OCI-LY1 (cell line): ENCODE measurements at regions not wholly inside any gene's neighbourhood (a gene's known extent, or its start where the extent isn't known, plus 50 kb on each side); places are given as distances from the start of the nearest gene placed in this dataset.

ENCODE experiments used
- EZH2 ChIP-seq: fragments of 200-600 bp; sonication (generic), shearing (Covaris generic); IDR thresholded peaks from 2 replicates; pipeline ENCODE4 v1.8.0; 2017; ENCODE audit warnings: borderline replicate concordance, mixed run types, mild to moderate bottlenecking, antibody characterized with exemption, low read length, moderate library complexity, mixed read lengths
- TF ChIP-seq, protein P1 (sequence below): fragments of 200-600 bp; sonication (generic), shearing (Covaris generic); IDR thresholded peaks from 2 replicates; pipeline ENCODE4 v1.5.1; 2017; ENCODE audit warnings: mild to moderate bottlenecking, antibody characterized with exemption, low read length, moderate library complexity, mixed read lengths

DNA sequence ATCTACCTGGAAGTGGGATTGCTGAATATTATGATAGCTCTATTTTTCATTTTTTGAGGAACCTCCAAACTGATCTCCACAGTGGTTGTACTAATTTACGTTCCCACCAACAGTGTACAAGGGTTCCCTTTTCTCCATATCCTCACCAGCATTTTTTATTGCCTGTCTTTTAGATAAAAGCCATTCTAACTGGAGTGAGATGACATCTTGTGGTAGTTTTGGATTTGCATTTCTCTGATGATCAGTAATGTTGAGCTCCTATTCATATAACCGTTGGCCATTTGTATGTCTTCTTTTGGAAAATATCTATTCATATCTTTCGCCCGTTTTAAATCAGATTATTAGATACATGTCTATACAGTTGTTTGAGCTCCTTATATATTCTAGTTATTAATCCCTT, 101.8 kb downstream of the RASGEF1B start:
- TF ChIP-seq, protein P1, sequence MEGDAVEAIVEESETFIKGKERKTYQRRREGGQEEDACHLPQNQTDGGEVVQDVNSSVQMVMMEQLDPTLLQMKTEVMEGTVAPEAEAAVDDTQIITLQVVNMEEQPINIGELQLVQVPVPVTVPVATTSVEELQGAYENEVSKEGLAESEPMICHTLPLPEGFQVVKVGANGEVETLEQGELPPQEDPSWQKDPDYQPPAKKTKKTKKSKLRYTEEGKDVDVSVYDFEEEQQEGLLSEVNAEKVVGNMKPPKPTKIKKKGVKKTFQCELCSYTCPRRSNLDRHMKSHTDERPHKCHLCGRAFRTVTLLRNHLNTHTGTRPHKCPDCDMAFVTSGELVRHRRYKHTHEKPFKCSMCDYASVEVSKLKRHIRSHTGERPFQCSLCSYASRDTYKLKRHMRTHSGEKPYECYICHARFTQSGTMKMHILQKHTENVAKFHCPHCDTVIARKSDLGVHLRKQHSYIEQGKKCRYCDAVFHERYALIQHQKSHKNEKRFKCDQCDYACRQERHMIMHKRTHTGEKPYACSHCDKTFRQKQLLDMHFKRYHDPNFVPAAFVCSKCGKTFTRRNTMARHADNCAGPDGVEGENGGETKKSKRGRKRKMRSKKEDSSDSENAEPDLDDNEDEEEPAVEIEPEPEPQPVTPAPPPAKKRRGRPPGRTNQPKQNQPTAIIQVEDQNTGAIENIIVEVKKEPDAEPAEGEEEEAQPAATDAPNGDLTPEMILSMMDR: no peak
- no peak for TF ChIP-seq EZH2
